ENCODE measurements at regions not wholly inside any gene's neighbourhood (a gene's known extent, or its start where the extent isn't known, plus 50 kb on each side); places are given as distances from the start of the nearest gene placed in this dataset.

DNA sequence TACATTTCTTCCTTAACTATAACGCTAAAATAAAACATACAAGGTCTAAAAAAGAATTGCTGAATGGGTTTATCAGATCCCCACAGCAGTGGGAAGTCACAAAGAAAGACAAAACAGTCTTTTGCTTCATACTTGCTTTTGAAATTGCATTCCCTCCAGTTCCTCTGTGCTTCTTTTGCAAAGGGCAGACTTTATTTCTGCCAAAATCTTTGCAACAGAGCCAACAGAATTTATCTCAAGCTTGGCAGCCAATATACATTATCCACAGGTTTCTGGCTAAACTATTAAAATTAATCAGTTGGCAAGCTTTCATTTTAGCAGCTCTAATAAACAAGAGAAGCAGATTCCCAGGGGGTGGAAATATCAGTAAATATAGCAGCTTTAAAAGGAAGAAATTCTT, 378.9 kb upstream of the CA10 start:
- Mint-ChIP-seq H3K4me1 (ENCODE audit: low read depth) (no peaks in the 10 kb centered on the region), H3K9me3 (no peaks in the 10 kb centered on the region), H3K4me3 (no peak overlapping the region), H3K27me3 (no peaks in the 10 kb centered on the region), H3K27ac (no peak overlapping the region), H3K36me3 (ENCODE audit: low read depth) (no peaks in the 10 kb centered on the region)
- CTCF ChIA-PET = interaction anchor here (1.4 kb wide), 1 partner anchor 33 kb away, joined by 4 read pairs; no protein-coding TSS in a partner anchor
- intact Hi-C loops (cut with micrococcal nuclease) = no loop called here
- POLR2A ChIA-PET = no interaction called here
- TF ChIP-seq CTCF (IDR thresholded peaks at IDR 0.05) = no peak
- ATAC-seq (no peak), DNase-seq (no peak)

DNA sequence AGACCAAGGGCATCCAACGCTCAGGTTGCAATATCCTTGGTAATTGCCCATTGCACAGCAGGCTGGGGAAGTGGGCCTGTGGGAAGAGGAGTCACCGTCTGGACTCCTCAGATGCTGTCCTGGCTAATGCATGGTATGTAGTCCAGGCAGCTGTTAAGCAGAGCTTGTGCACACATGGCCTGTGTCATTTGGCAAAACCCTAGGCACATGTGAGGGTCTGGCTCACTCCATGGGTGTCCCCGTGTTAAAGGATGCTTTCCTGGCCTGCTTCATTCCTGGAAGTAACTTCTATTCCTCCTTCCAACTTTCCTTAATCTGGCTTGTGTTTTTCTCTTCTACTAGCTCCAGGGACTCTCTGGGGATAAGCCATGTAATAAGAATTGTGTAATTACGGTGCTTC, 378.0 kb upstream of the CA10 start:
- H3K27me3 Mint-ChIP-seq = no peaks in the 10 kb centered on the region
- POLR2A ChIA-PET = no interaction called here
- no peak overlapping the region for H3K27ac Mint-ChIP-seq
- DNase-seq (no peak), ATAC-seq (no peak)
- H3K9me3 Mint-ChIP-seq = no peaks in the 10 kb centered on the region
- no peaks in the 10 kb centered on the region for H3K36me3 Mint-ChIP-seq (ENCODE audit: low read depth)
- no peak overlapping the region for H3K4me3 Mint-ChIP-seq
- no peak for TF ChIP-seq CTCF (IDR thresholded peaks at IDR 0.05)
- no peaks in the 10 kb centered on the region for H3K4me1 Mint-ChIP-seq (ENCODE audit: low read depth)
- intact Hi-C loops (cut with micrococcal nuclease) = no loop called here
- CTCF ChIA-PET = no interaction called here

DNA sequence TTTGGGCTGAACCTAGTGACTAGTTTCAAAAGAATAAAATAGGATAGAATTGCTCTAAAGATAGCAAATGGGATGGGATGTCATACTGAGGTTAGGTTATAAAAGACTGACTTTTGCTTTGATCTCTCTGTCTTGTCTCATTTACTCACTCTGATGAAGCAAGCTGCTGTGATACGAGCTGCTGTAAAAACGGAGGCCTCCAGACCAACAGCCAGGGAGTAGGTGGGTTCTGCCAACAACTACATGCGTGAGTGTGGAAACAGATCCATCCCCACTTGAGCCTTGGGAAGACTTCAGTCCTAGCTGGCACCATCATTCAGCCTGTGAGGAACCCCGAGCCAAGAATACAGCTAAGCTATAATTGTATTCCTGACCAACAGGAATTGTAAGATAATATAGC, 373.9 kb upstream of the CA10 start:
- no peak for ATAC-seq
- H3K27me3 Mint-ChIP-seq = no peaks in the 10 kb centered on the region
- CTCF ChIA-PET = no interaction called here
- no peaks in the 10 kb centered on the region for H3K4me1 Mint-ChIP-seq (ENCODE audit: low read depth)
- H3K4me3 Mint-ChIP-seq = no peak overlapping the region
- no peaks in the 10 kb centered on the region for H3K9me3 Mint-ChIP-seq
- no peak overlapping the region for H3K27ac Mint-ChIP-seq
- TF ChIP-seq CTCF (IDR thresholded peaks at IDR 0.05) = no peak
- no peak for DNase-seq
- POLR2A ChIA-PET = no interaction called here
- no peaks in the 10 kb centered on the region for H3K36me3 Mint-ChIP-seq (ENCODE audit: low read depth)
- intact Hi-C loops (cut with micrococcal nuclease) = no loop called here

DNA sequence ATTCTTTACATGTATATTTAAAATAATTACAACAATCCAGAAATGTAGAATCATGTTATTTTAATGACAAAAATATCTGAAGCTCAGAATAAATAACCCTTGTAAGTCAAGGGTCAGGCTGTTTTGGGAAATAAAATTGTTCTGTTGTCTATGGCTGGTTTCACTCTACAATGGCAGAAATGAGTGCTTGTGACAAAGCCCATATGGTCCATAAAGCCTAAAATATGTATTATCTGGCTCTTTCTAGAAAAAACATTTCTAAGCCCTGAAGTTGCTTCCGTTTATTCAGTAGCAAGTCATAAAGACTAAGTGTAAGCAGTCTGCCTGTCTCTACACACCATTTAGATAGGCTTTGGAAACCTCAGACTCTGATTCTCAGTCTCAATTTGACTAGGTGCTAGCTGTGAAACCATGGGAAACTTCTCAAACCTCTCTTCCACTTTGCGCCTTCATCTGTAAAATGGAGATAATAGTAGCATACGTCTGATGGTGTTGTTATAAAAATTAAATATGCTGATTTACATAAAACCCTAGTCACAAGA, 365.7 kb upstream of the CA10 start:
- Mint-ChIP-seq H3K4me3 (no peak overlapping the region), H3K9me3 (no peaks in the 10 kb centered on the region), H3K36me3 (ENCODE audit: low read depth) (no peaks in the 10 kb centered on the region), H3K27ac (no peak overlapping the region), H3K4me1 (ENCODE audit: low read depth) (no peaks in the 10 kb centered on the region), H3K27me3 (no peaks in the 10 kb centered on the region)
- CTCF ChIA-PET = no interaction called here
- ATAC-seq (no peak), DNase-seq (no peak)
- POLR2A ChIA-PET = no interaction called here
- TF ChIP-seq CTCF (IDR thresholded peaks at IDR 0.05) = no peak
- intact Hi-C loops (cut with micrococcal nuclease) = no loop called here

GRCh38 chr17:52517176-52517575, 358.7 kb upstream of the CA10 start:
- ATAC-seq (no peak), DNase-seq (no peak)
- no peaks in the 10 kb centered on the region for H3K4me1 Mint-ChIP-seq (ENCODE audit: low read depth)
- H3K4me3 Mint-ChIP-seq = no peak overlapping the region
- ChIA-PET POLR2A (no interaction called here), CTCF (no interaction called here)
- peaks cover 2% of the 10 kb centered on the region for H3K9me3 Mint-ChIP-seq
- no peak for TF ChIP-seq CTCF (IDR thresholded peaks at IDR 0.05)
- no peaks in the 10 kb centered on the region for H3K36me3 Mint-ChIP-seq (ENCODE audit: low read depth)
- no peaks in the 10 kb centered on the region for H3K27me3 Mint-ChIP-seq
- intact Hi-C loops (cut with micrococcal nuclease) = no loop called here
- H3K27ac Mint-ChIP-seq = no peak overlapping the region

Measured in activated CD8-positive, alpha-beta T cell treated with anti-CD3 and anti-CD28 coated beads for 36 hours (primary cell).